MM.1S (cell line): ENCODE measurements at regions not wholly inside any gene's neighbourhood (a gene's known extent, or its start where the extent isn't known, plus 50 kb on each side); places are given as distances from the start of the nearest gene placed in this dataset.

Experiments
- DNase-seq: peaks from one replicate; pipeline ENCODE4 v3.0.0-alpha.2; 2015
- H2AFZ ChIP-seq: fragments of 300-600 bp; sonication (generic); 2 replicates; pipeline ENCODE4 v1.6.0; 2016; ENCODE audit warnings: antibody characterized with exemption, low read length
- H3F3A ChIP-seq: fragments of 300-600 bp; sonication (generic); 2 replicates; pipeline ENCODE4 v1.6.1; 2016; ENCODE audit warnings: mild to moderate bottlenecking, antibody characterized with exemption, low read length, moderate library complexity, mixed read lengths; ENCODE audit not compliant: insufficient read depth
- H3K27ac ChIP-seq: fragments of 300-600 bp; sonication (generic); 2 replicates; pipeline ENCODE4 v1.5.1; 2016; ENCODE audit warnings: mild to moderate bottlenecking, low read length
- H3K27me3 ChIP-seq: fragments of 300-600 bp; sonication (generic); replicated peaks from 2 replicates; pipeline ENCODE4 v1.6.0; 2016; ENCODE audit warnings: low read length; ENCODE audit not compliant: insufficient read depth
- H3K36me3 ChIP-seq: fragments of 300-600 bp; sonication (generic); replicated peaks from 2 replicates; pipeline ENCODE4 v1.6.1; 2016; ENCODE audit warnings: mild to moderate bottlenecking, low read length, mixed read lengths; ENCODE audit not compliant: insufficient read depth
- H3K4me1 ChIP-seq: fragments of 300-600 bp; sonication (generic); 2 replicates; pipeline ENCODE4 v1.6.1; 2016; ENCODE audit warnings: low read length, mixed read lengths
- H3K4me2 ChIP-seq: fragments of 300-600 bp; sonication (generic); 2 replicates; pipeline ENCODE4 v1.6.0; 2016; ENCODE audit warnings: low read depth, low read length
- H3K4me3 ChIP-seq: fragments of 300-600 bp; sonication (generic); 2 replicates; pipeline ENCODE4 v1.5.1; 2016; ENCODE audit warnings: low read length, mixed read lengths
- H3K79me2 ChIP-seq: fragments of 300-600 bp; sonication (generic); 2 replicates; pipeline ENCODE4 v1.6.1; 2016; ENCODE audit warnings: mixed run types, low read length, mixed read lengths
- H3K9ac ChIP-seq: fragments of 300-600 bp; sonication (generic); 2 replicates; pipeline ENCODE4 v1.6.1; 2016; ENCODE audit warnings: low read length, mixed read lengths
- H3K9me2 ChIP-seq: fragments of 300-600 bp; sonication (generic); replicated peaks from 2 replicates; pipeline ENCODE4 v1.6.1; 2016; ENCODE audit warnings: mild to moderate bottlenecking, low read length, mixed read lengths; ENCODE audit not compliant: insufficient read depth
- H3K9me3 ChIP-seq: fragments of 300-600 bp; sonication (generic); replicated peaks from 2 replicates; pipeline ENCODE4 v1.6.1; 2016; ENCODE audit warnings: mild to moderate bottlenecking, low read length, mixed read lengths; ENCODE audit not compliant: insufficient read depth
- H4K20me1 ChIP-seq: fragments of 300-600 bp; sonication (generic); 2 replicates; pipeline ENCODE4 v1.6.1; 2016; ENCODE audit warnings: mild to moderate bottlenecking, low read length, moderate library complexity, mixed read lengths; ENCODE audit not compliant: insufficient read depth
- EZH2 ChIP-seq: fragments of 300-600 bp; sonication (generic); optimal IDR thresholded peaks from 2 replicates; pipeline ENCODE3; 2017; ENCODE audit warnings: low read depth, mild to moderate bottlenecking, antibody characterized with exemption, low read length, mixed read lengths
- EZH2phosphoT487 ChIP-seq: fragments of 300-600 bp; sonication (generic); IDR thresholded peaks from 2 replicates; pipeline ENCODE4 v1.6.1; 2018; ENCODE audit warnings: antibody characterized with exemption, low read length
- TF ChIP-seq, protein P1 (sequence below): fragments of 300-600 bp; sonication (generic); IDR thresholded peaks from 2 replicates; pipeline ENCODE4 v1.5.1; 2016; ENCODE audit warnings: antibody characterized with exemption, low read length, mixed read lengths

DNA sequence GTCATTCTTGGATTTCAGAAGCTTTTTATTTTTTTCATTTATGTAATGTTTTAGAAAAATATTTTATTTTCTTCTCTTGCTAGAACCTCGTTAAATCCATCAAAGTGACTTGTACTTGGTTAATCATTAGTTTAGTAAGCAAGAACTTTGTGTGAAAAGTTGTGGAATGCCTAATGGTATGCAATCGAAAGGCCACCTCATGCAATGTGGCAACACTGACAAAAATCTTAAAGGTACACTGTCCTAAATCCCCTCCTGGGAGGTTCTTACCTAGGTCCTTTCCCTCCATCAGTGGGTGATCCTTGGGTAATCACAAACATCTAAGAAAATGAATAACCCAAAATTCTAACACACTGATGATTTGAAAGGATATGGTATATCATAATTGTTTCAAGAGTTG lies 304.2 kb downstream of the DNAH5 start:
- Histone ChIP-seq H3K27ac (no peak overlapping the region), H3K4me3 (no peak overlapping the region), H3K9me2 (no peaks in the 10 kb centered on the region), H3K4me2 (no peak overlapping the region), H3K27me3 (no peaks in the 10 kb centered on the region), H2AFZ (no peak overlapping the region), H3K36me3 (no peaks in the 10 kb centered on the region), H3K9ac (no peak overlapping the region), H3K79me2 (no peaks in the 10 kb centered on the region), H3K4me1 (no peaks in the 10 kb centered on the region), H3F3A (no peaks in the 10 kb centered on the region), H3K9me3 (no peaks in the 10 kb centered on the region), H4K20me1 (no peaks in the 10 kb centered on the region)
- TF ChIP-seq, protein P1, sequence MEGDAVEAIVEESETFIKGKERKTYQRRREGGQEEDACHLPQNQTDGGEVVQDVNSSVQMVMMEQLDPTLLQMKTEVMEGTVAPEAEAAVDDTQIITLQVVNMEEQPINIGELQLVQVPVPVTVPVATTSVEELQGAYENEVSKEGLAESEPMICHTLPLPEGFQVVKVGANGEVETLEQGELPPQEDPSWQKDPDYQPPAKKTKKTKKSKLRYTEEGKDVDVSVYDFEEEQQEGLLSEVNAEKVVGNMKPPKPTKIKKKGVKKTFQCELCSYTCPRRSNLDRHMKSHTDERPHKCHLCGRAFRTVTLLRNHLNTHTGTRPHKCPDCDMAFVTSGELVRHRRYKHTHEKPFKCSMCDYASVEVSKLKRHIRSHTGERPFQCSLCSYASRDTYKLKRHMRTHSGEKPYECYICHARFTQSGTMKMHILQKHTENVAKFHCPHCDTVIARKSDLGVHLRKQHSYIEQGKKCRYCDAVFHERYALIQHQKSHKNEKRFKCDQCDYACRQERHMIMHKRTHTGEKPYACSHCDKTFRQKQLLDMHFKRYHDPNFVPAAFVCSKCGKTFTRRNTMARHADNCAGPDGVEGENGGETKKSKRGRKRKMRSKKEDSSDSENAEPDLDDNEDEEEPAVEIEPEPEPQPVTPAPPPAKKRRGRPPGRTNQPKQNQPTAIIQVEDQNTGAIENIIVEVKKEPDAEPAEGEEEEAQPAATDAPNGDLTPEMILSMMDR: no peak
- TF ChIP-seq EZH2phosphoT487: no peak
- no peak for TF ChIP-seq EZH2
- DNase-seq: no peak

- H3F3A ChIP-seq: no peaks in the 10 kb centered on the region
- H3K9me3 ChIP-seq: no peaks in the 10 kb centered on the region
- H3K4me1 ChIP-seq: no peaks in the 10 kb centered on the region
- H3K9me2 ChIP-seq: no peaks in the 10 kb centered on the region
- H2AFZ ChIP-seq: no peak overlapping the region
- no peak overlapping the region for H3K9ac ChIP-seq
- TF ChIP-seq EZH2phosphoT487 (no peak), EZH2 (no peak)
- TF ChIP-seq, protein P1: no peak
- DNase-seq: no peak
- H3K4me2 ChIP-seq: no peak overlapping the region
- H3K79me2 ChIP-seq: no peaks in the 10 kb centered on the region
- H4K20me1 ChIP-seq: no peaks in the 10 kb centered on the region
- no peaks in the 10 kb centered on the region for H3K27me3 ChIP-seq
- no peak overlapping the region for H3K27ac ChIP-seq
- H3K36me3 ChIP-seq: no peaks in the 10 kb centered on the region
- no peak overlapping the region for H3K4me3 ChIP-seq
Observed at GRCh38 chr5:13632676-13633075, 311.8 kb downstream of the DNAH5 start.

DNA sequence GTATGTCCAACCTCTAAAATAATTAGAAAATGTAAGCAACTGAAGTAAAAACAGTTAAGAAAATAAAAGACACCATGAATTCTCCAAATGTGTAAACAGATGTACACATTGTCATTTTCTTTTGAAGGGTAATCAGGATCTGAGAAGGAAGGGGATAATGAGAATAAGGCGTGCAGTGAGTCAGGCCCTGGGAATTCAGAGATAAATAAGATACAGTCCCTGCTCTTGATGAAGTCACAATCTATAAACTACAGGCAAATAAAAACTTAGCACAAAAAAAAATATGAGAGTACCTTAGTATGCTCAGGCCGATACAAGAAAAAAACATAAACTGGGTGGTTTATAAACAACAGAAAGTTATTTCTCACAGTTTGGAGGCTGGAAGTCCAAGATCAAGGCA lies 315.3 kb downstream of the DNAH5 start:
- Histone ChIP-seq H3K9ac (no peak overlapping the region), H3K27me3 (no peaks in the 10 kb centered on the region), H3K4me1 (no peaks in the 10 kb centered on the region), H2AFZ (no peak overlapping the region), H4K20me1 (no peaks in the 10 kb centered on the region), H3K4me3 (no peak overlapping the region), H3K4me2 (no peak overlapping the region), H3F3A (no peaks in the 10 kb centered on the region), H3K9me3 (no peaks in the 10 kb centered on the region), H3K9me2 (no peaks in the 10 kb centered on the region), H3K36me3 (no peaks in the 10 kb centered on the region), H3K27ac (no peak overlapping the region), H3K79me2 (no peaks in the 10 kb centered on the region)
- DNase-seq: no peak
- TF ChIP-seq EZH2 (no peak), EZH2phosphoT487 (no peak)
- TF ChIP-seq, protein P1: no peak
